HepG2 (cell line): ENCODE measurements at regions not wholly inside any gene's neighbourhood (a gene's known extent, or its start where the extent isn't known, plus 50 kb on each side); places are given as distances from the start of the nearest gene placed in this dataset.

ENCODE experiments used
- ATAC-seq: fragments of 200-7000 bp; cut with Tn5 transposase; 3 replicates; pipeline ENCODE4 v1.9.1; 2020; ENCODE audit warnings: mild to moderate bottlenecking, moderate library complexity
- BruUV-seq: library from RNA; stranded (reverse); fragments of 400-500 nt; replicated peaks from 2 replicates; lab custom pipeline; 2021; lab: Mats Ljungman, UMichigan
- CTCF ChIA-PET: fragments of 300-600 bp; formaldehyde crosslinking; extraction: SDS; loops from one replicate; lab custom pipeline; 2021; ENCODE audit warnings: low total read pairs, inconsistent platforms, low intra/inter-chr PET ratio; lab: Yijun Ruan, JAX
- POLR2A ChIA-PET: fragments of 350-600 bp; sonication (Branson Sonifier 250); formaldehyde crosslinking; loops from one replicate; lab custom pipeline; 2020; ENCODE audit warnings: antibody characterized with exemption, inconsistent platforms; lab: Yijun Ruan, JAX
- DNase-seq: peaks from one replicate; pipeline ENCODE4 v3.0.0-alpha.2; 2015; ENCODE audit warnings: low spot score
- FAIRE-seq: peaks from 3 replicates; lab custom pipeline; 2011; peaks lifted over from hg19 to GRCh38; lab: Jason Lieb, UNC
- H2AFZ ChIP-seq: one replicate; pipeline ENCODE4 v1.6.1; 2011; ENCODE audit warnings: low read length, inconsistent platforms
- H3K27ac ChIP-seq: fragments of 300-600 bp; 3 replicates; pipeline ENCODE4 v1.8.0; 2011; ENCODE audit warnings: mixed run types, mild to moderate bottlenecking, mixed read lengths, low read length, inconsistent platforms; ENCODE audit not compliant: insufficient read depth; ENCODE audit errors: extremely low read length
- H3K27me3 ChIP-seq, 2 experiments: fragments of 200-600 bp in 1 of 2; 2 replicates in 1 of 2; 3 replicates in 1 of 2; pipeline versions ENCODE4 v1.6.0 to v1.8.0; 2011; ENCODE audit warnings: low read length in 2 of 2, mild to moderate bottlenecking in 2 of 2, moderate library complexity in 2 of 2, inconsistent platforms in 1 of 2; ENCODE audit not compliant: insufficient read depth in 2 of 2, control insufficient read depth in 1 of 2
- H3K36me3 ChIP-seq, 2 experiments: fragments of 200-600 bp in 1 of 2; replicated peaks in 1 of 2; 2 replicates in 1 of 2; 3 replicates in 1 of 2; pipeline versions ENCODE4 v1.5.1 to v1.8.0; 2011; ENCODE audit warnings: low read length in 2 of 2, inconsistent platforms in 1 of 2; ENCODE audit not compliant: insufficient read depth in 2 of 2, control insufficient read depth in 1 of 2
- H3K4me1 ChIP-seq: 2 replicates; pipeline ENCODE4 v1.5.1; 2012; ENCODE audit warnings: low read length, inconsistent platforms; ENCODE audit not compliant: insufficient read depth
- H3K4me2 ChIP-seq: 2 replicates; pipeline ENCODE4 v1.6.0; 2011; ENCODE audit warnings: low read depth, low read length, inconsistent platforms
- H3K4me3 ChIP-seq, 3 experiments: fragments of 200-600 bp in 1 of 3; sonication (generic), shearing (Covaris generic) in 1 of 3; replicated peaks in 1 of 3; 2 replicates each; pipeline ENCODE4 v1.5.1; 2011 to 2016; ENCODE audit warnings: low read length in 3 of 3, inconsistent platforms in 2 of 3, low read depth in 2 of 3, mild to moderate bottlenecking in 2 of 3, control low read depth in 1 of 3, mixed read lengths in 1 of 3; ENCODE audit not compliant: insufficient read depth in 1 of 3
- H3K79me2 ChIP-seq: one replicate; pipeline ENCODE4 v1.6.1; 2011; ENCODE audit warnings: low read length, inconsistent platforms; ENCODE audit not compliant: insufficient read depth
- H3K9ac ChIP-seq: 2 replicates; pipeline ENCODE4 v1.6.0; 2011; ENCODE audit warnings: mild to moderate bottlenecking, low read depth, low read length, inconsistent platforms; ENCODE audit not compliant: insufficient read depth
- H3K9me3 ChIP-seq: 2 replicates; pipeline ENCODE4 v1.5.1; 2012; ENCODE audit warnings: mild to moderate bottlenecking, low read length
- H4K20me1 ChIP-seq: 2 replicates; pipeline ENCODE4 v1.6.0; 2011; ENCODE audit warnings: inconsistent platforms, mild to moderate bottlenecking, low read length, moderate library complexity; ENCODE audit not compliant: insufficient read depth
- CBFB ChIP-seq: sonication (generic); formaldehyde crosslinking; IDR thresholded peaks from 2 replicates; pipeline ENCODE4 v1.4.0; 2020; ENCODE audit warnings: missing genetic modification reagents
- CREB1 ChIP-seq, 2 experiments: fragments of 450-650 bp in 1 of 2; IDR thresholded peaks; 2 replicates each; pipeline ENCODE4 v1.6.1; 2016 to 2017; ENCODE audit warnings: control low read depth in 1 of 2, mild to moderate bottlenecking in 1 of 2, missing compliant biosample characterization in 1 of 2, missing genetic modification characterization in 1 of 2
- EED ChIP-seq: sonication (generic); formaldehyde crosslinking; IDR thresholded peaks from 2 replicates; pipeline ENCODE4 v1.5.0; 2020; ENCODE audit warnings: mild to moderate bottlenecking, missing genetic modification reagents
- FIP1L1 ChIP-seq: fragments of 200-400 bp; formaldehyde crosslinking; IDR thresholded peaks from 2 replicates; pipeline ENCODE4 v1.6.1; 2018; ENCODE audit warnings: low read depth, mild to moderate bottlenecking, low read length, moderate library complexity, borderline replicate concordance; ENCODE audit not compliant: insufficient read depth
- GFI1 ChIP-seq: sonication (generic); formaldehyde crosslinking; IDR thresholded peaks from 2 replicates; pipeline ENCODE4 v1.5.0; 2020; ENCODE audit warnings: missing genetic modification reagents, mild to moderate bottlenecking, borderline replicate concordance
- HNRNPK ChIP-seq: fragments of 200-400 bp; formaldehyde crosslinking; IDR thresholded peaks from 2 replicates; pipeline ENCODE4 v1.6.1; 2018; ENCODE audit warnings: low read length, low read depth, moderate library complexity, mild to moderate bottlenecking; ENCODE audit not compliant: poor library complexity, severe bottlenecking
- KMT2B ChIP-seq: IDR thresholded peaks from 2 replicates; pipeline ENCODE4 v1.6.1; 2016; ENCODE audit warnings: missing genetic modification reagents, missing compliant biosample characterization
- NFAT5 ChIP-seq: sonication (generic); formaldehyde crosslinking; IDR thresholded peaks from 2 replicates; pipeline ENCODE4 v1.4.0; 2020; ENCODE audit warnings: missing genetic modification reagents
- ONECUT2 ChIP-seq: sonication (generic); formaldehyde crosslinking; IDR thresholded peaks from 2 replicates; pipeline ENCODE4 v1.4.0; 2020; ENCODE audit warnings: missing genetic modification reagents
- SALL2 ChIP-seq: sonication (generic); formaldehyde crosslinking; IDR thresholded peaks from 2 replicates; pipeline ENCODE4 v1.8.1; 2023; ENCODE audit warnings: mild to moderate bottlenecking, missing genetic modification reagents, inconsistent platforms
- TOE1 ChIP-seq: sonication (generic); formaldehyde crosslinking; IDR thresholded peaks from 2 replicates; pipeline ENCODE4 v1.4.0; 2020; ENCODE audit warnings: mild to moderate bottlenecking, missing genetic modification reagents
- ZNF24 ChIP-seq: fragments of 450-650 bp; IDR thresholded peaks from 2 replicates; pipeline ENCODE4 v1.6.1; 2017; ENCODE audit warnings: antibody characterized with exemption, mild to moderate bottlenecking
- ZNF296 ChIP-seq: sonication (generic); formaldehyde crosslinking; conservative IDR thresholded peaks from 2 replicates; pipeline ENCODE4 v1.5.0; 2020; ENCODE audit warnings: mild to moderate bottlenecking, missing genetic modification reagents
- ZNF431 ChIP-seq: sonication (generic); formaldehyde crosslinking; IDR thresholded peaks from 2 replicates; pipeline ENCODE4 v1.9.0; 2022; ENCODE audit warnings: missing genetic modification reagents, low read depth, mild to moderate bottlenecking, borderline replicate concordance
- ZNF530 ChIP-seq: sonication (generic); formaldehyde crosslinking; IDR thresholded peaks from 2 replicates; pipeline ENCODE4 v1.5.0; 2020; ENCODE audit warnings: low read depth, mild to moderate bottlenecking, missing genetic modification reagents
- WGBS: methylation state at CpG from one replicate; pipeline ENCODE4 v1.1.6; 2017; ENCODE audit warnings: low lambda C conversion rate; 5-methylcytosine and 5-hydroxymethylcytosine counted together
- in situ Hi-C: cut with HindIII; loops from 2 replicates; pipeline ENCODE4 v1.10.0; 2017; ENCODE audit warnings: low pct_unique_long_range_greater_than_20kb; ENCODE audit not compliant: extremely low pct_ligation_motif_present
- intact Hi-C: fragments of 100-400 bp; cut with micrococcal nuclease; formaldehyde crosslinking; loops from one replicate; pipeline ENCODE4 v1.10.0; 2022; ENCODE audit not compliant: unreplicated experiment

- ChIA-PET POLR2A (no interaction called here), CTCF (no interaction called here)
- H3K4me3 ChIP-seq: no peak overlapping the region
- no peaks in the 10 kb centered on the region for H3K36me3 ChIP-seq
- intact Hi-C loops: no loop called here
- BruUV-seq: no TSS peak
- no peak overlapping the region for H2AFZ ChIP-seq
- ATAC-seq: no peak
- FAIRE-seq: no peak
- TF ChIP-seq GFI1: no peak
- TF ChIP-seq HNRNPK: no peak
- no peak for TF ChIP-seq CREB1 (IDR thresholded peaks at IDR 0.05)
- TF ChIP-seq CREB1 (CRISPR knock-in tag; IDR thresholded peaks at IDR 0.05): no peak
- no peak for TF ChIP-seq CBFB (CRISPR knock-in tag)
- TF ChIP-seq ZNF24: no peak
- no peak for TF ChIP-seq ONECUT2 (CRISPR knock-in tag)
- TF ChIP-seq KMT2B: no peak
- no peak for TF ChIP-seq TOE1 (CRISPR knock-in tag)
- TF ChIP-seq EED: no peak
- H3K27me3 ChIP-seq: no peaks in the 10 kb centered on the region
- no peaks in the 10 kb centered on the region for H4K20me1 ChIP-seq
- in situ Hi-C loops: no loop called here
- H3K79me2 ChIP-seq: no peaks in the 10 kb centered on the region
- no peak overlapping the region for H3K4me2 ChIP-seq
- H3K9me3 ChIP-seq: peaks cover 84% of the 10 kb centered on the region
- DNase-seq: no peak
- 12% methylated on average over 5 of the region's 5 CpGs for WGBS
- no peak overlapping the region for H3K27ac ChIP-seq
- no peak overlapping the region for H3K9ac ChIP-seq
- H3K4me1 ChIP-seq: no peaks in the 10 kb centered on the region
These were observed 1094.7 kb downstream of the UQCRFS1 start for GRCh38 chr19:28118235-28118634.

GRCh38 chr19:28117143-28117542 is 1095.8 kb downstream of the UQCRFS1 start:
- no peak overlapping the region for H3K4me2 ChIP-seq
- H2AFZ ChIP-seq: no peak overlapping the region
- no peaks in the 10 kb centered on the region for H3K4me1 ChIP-seq
- BruUV-seq: no TSS peak
- FAIRE-seq: no peak
- no peak overlapping the region for H3K9ac ChIP-seq
- ATAC-seq: no peak
- intact Hi-C loops: no loop called here
- in situ Hi-C loops: no loop called here
- CTCF ChIA-PET: no interaction called here
- POLR2A ChIA-PET: no interaction called here
- no peaks in the 10 kb centered on the region for H3K79me2 ChIP-seq
- no peaks in the 10 kb centered on the region for H3K27me3 ChIP-seq
- no peaks in the 10 kb centered on the region for H4K20me1 ChIP-seq
- no peak overlapping the region for H3K4me3 ChIP-seq
- H3K36me3 ChIP-seq: no peaks in the 10 kb centered on the region
- H3K27ac ChIP-seq: no peak overlapping the region
- DNase-seq: no peak
- peaks cover 82% of the 10 kb centered on the region for H3K9me3 ChIP-seq
- TF ChIP-seq FIP1L1 (no peak), NFAT5 (CRISPR knock-in tag) (no peak), ZNF431 (no peak), ZNF296 (CRISPR knock-in tag) (no peak), ZNF530 (CRISPR knock-in tag) (no peak), SALL2 (CRISPR knock-in tag) (no peak)
